ENCODE measurements at regions not wholly inside any gene's neighbourhood (a gene's known extent, or its start where the extent isn't known, plus 50 kb on each side); places are given as distances from the start of the nearest gene placed in this dataset.

GRCh38 chr4:78722320-78722719 lies 53.8 kb upstream of the BMP2K start:
- TF ChIP-seq CTCF (IDR thresholded peaks at IDR 0.05), result no peak
- no peak for TF ChIP-seq POLR2A (IDR thresholded peaks at IDR 0.05)
- WGBS, 2 donors, result 67 to 73% methylated on average over 5 of the region's 5 CpGs
- no peak for DNase-seq
- H3K4me3 ChIP-seq, result no peak overlapping the region
- no peak for ATAC-seq
- H3K36me3 ChIP-seq (replicated peaks in 1 of 2; ENCODE audit: insufficient read depth in 1 of 2, low read depth in 2 of 2), result no peaks in the 10 kb centered on the region
- intact Hi-C loops (cut with DNase I), result no loop called here
- no peaks in the 10 kb centered on the region for H3K4me1 ChIP-seq
- H3K27ac ChIP-seq, result no peak overlapping the region
- H3K9me3 ChIP-seq, result no peaks in the 10 kb centered on the region
- H3K27me3 ChIP-seq, result no peaks in the 10 kb centered on the region

GRCh38 chr4:78722878-78723277 lies 53.3 kb upstream of the BMP2K start:
- intact Hi-C loops (cut with DNase I), result no loop called here
- no peaks in the 10 kb centered on the region for H3K4me1 ChIP-seq
- no peaks in the 10 kb centered on the region for H3K9me3 ChIP-seq
- H3K27ac ChIP-seq, result no peak overlapping the region
- no peak for DNase-seq
- H3K4me3 ChIP-seq, result no peak overlapping the region
- ATAC-seq, result no peak
- TF ChIP-seq POLR2A (IDR thresholded peaks at IDR 0.05) (no peak), CTCF (IDR thresholded peaks at IDR 0.05) (no peak)
- H3K27me3 ChIP-seq, result no peaks in the 10 kb centered on the region
- no peaks in the 10 kb centered on the region for H3K36me3 ChIP-seq (replicated peaks in 1 of 2; ENCODE audit: insufficient read depth in 1 of 2, low read depth in 2 of 2)
